Right renal cortex interstitium (tissue), 3 donors: ENCODE measurements at regions not wholly inside any gene's neighbourhood (a gene's known extent, or its start where the extent isn't known, plus 50 kb on each side); places are given as distances from the start of the nearest gene placed in this dataset.
"Not testable (repeated sequence)": the region's sequence is repeated elsewhere in the genome, so short reads cannot be mapped to it uniquely, and the experiment has no call there.

Source experiments
- DNase-seq, 3 donors: peaks; one replicate each; pipeline ENCODE4 v3.0.0-alpha.2; 2013; ENCODE audit warnings: low read depth in 3 of 3, low spot score in 2 of 3

DNA sequence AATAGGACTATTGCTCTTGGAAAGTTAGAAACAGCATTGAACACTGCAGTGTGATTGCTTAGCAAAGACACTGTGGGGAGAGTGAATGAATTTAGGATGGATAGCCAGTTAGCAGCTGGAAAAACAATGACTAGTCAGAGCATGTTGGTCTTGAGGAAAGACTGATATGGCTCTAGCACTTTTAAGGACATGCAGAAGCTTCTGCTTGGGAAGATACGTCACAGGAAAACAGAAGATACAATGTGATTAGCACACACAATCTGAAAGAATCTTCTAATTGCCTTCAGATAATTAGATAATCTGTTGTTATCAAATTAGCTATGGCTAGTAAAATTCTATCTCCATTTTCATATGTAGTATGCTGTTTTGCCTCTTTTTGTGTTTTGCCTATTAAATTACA, 530.7 kb upstream of the CHORDC1 start:
- no peak for DNase-seq

DNA sequence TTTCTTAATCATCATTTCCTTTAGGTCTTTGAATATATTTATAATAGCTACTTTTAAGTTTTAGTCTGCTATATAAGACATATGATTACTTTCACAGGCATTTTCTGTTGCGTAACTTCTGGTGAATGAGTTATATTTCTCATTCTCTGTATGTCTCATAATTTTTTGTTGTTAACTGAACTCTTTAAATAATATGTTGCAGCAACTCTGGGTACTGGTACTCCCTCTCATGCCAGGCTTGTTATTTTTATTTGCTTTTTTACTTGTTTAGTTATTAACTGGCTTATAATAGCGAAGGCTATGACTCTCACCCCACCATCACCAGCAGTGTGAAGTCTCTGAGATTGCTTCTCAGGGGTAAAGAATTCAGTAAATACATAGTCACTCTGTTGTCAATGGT, 524.2 kb upstream of the CHORDC1 start:
- no peak for DNase-seq

DNA sequence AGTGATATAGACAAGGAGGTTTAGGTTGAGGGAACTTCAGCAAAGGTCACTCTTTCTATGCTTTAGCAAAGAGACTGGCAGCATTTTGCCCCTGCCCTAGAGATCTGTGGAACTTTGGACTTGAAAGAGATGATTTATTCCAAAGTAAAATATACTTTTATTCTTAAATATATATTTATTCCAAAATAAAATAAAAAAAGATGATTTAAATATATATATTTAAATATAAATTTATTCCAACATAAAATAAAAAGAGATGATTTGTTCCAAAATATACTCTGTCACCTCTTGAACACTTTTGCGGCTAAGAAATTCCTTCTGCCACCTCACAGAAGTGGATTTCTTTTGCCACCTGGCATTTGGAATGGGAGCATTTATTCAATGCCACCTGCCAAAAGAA, 521.3 kb upstream of the CHORDC1 start:
- DNase-seq: no peak

DNA sequence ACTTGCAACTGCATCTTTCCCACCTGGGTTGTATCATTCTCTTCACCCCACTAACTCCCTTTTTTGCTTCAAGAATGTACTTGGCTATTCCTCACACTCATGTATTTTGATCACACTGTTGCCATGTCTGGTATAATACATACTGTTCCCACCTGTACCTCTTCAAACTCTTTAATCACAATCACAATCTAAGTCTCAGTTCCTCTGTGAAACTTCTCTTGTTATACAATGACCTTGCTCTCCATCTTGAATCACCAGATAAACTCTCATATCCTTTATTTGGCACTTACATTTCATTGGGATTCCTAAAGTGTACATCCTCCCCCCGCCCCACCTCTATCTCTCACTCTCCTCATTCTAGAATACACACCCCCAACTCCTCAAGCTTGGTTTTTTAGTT, 516.0 kb upstream of the CHORDC1 start:
- DNase-seq: no peak

DNA sequence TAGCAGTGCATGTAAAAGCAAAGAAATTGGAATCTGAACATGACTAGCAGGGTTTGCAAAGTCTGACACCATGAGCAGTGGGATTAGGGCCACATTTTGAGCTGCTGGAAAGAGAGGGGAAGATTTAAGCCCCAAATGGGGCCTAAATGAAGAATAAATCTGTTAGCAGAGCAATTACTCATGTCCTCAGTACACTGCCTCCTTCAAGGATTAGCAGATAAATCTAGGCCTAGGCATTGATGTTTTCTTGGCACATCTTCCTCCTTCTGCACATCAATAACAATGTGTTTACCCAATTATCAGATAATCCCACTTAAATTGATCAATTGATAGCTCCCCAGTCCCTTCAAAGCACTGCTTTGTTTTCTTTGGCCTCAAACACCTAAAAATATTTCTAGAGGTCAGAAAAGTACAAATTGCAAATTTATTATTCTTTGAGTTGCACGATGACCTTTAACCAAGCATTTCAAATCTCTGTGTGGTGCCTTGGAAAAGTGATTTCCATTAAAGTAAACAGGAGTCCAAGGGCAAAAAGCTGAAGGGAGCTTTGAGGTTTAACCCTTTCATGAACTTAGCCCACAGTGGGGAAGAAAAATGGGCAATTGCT, 514.7 kb upstream of the CHORDC1 start:
- DNase-seq: peak; percentile 51 to 67 (median 62)

DNA sequence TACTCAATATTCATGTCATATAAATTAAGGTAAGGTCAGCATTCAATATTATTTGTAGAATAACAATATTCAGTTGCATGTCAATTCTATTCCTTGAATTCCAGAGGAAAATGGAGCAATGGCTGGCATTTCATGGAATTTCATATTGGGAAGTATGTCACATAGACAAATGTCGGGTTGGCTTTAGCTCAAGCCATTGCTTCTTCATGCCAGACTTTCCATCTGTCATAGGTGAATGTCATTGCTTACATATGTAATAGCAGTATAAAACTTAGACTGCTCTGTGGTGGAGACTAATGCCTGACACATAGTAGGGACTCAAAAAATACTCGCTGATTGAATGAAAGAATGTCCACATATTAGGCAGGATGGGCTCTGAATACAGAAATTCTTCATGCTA, 509.6 kb upstream of the CHORDC1 start:
- DNase-seq: no peak

DNA sequence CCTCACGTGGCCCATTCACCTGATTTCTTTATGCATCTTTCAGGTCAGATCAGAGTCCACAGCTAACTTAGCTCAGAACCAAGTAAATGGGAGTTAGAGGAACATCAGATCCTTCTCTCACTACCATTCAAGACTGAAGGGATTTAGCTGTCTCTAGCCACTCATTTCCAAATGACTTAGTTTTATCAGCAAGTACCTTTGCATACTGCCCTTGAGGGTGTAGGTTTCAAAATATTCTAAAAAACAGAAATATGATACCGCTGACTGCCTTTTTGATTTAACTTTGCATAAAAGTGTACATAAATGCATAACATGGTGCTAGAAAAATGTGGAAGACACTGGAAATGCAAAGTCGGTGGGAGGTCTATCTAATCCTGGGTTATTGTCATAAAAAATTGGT, 500.6 kb upstream of the CHORDC1 start:
- no peak for DNase-seq

DNA sequence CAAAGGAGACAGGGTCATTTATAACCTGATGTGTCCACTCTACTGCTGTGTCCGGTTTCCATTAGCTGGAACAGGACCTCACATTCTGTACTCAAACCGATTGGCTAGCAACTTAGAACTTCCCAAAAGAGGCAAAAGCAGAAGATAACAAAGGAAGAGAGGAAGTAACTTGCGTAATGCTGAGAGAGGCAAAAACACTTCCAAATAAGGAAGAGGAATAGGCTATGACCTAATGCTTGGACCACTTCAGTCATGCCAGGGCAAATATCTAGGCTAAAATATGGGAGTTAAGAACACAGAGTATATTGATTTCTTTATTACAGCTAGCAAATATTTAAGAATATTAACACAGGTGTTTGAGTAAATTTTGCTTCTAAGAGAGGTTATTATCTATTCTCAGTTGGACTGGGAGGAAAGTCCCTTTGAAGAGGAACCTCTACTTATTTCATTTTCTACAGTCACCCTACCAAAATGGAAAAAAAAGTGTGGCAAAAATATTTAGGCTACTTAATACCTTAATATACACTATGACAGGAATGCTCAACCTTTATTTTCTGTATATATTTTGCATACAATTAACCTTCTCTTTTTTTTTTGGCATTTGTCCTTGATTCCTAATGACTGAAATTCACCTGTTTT, 499.8 kb upstream of the CHORDC1 start:
- no peak for DNase-seq

DNA sequence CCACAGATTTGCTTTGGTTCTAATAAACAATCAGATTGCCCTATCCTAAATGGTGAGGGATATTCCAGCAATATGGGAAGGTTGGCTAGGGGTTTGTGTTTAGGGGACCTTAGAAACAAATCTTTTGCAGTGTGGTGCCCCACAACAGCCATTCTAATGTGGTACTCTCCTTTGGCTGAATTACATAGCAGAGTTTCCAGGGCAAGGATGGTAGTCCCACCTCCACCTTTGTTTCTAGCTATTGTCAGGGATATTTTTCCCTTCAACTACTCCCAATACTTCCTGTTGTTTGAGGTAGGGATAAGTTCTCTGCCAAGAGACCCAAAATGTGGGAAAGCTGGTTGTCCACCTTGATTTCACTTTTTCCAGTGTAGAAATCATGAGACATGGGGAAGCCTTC, 494.7 kb upstream of the CHORDC1 start:
- no peak for DNase-seq

DNA sequence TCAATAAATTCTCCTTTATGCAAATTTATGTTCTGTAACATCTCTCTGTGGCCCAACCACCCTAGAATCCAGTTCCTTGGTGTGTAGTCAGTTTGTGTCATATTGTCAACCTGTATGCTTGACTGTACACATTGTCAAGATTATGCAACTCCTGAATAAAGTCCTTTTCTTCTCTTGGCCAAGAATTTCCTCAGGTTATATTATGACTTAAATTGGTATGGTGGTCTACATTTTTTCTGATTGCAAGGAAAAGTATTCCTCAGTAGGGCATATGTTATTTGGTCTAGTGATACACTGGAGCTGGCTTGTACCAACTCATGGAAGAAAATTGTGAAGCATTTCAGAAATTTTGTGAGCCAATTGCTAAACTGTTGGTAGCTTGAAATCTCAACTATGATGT, 482.8 kb upstream of the CHORDC1 start:
- no peak for DNase-seq

DNA sequence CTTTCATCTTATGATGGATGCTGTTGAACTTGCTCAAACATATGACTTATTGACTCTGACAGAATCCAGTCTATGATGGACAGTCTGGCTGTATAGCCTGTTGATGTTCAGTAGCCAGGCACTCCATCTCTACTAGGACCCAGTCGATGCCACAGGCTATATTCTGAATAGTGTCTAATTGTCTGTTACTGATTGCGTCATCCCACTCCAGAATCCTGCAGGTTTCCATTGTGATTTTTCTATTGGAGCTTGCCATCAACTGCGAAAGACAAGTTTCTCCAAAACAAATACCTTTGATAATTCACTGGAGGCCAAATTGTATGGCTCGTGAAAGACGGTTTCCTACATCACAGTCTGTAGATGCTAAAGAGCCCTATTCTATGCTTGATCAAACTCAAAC, 481.7 kb upstream of the CHORDC1 start:
- DNase-seq: no peak

DNA sequence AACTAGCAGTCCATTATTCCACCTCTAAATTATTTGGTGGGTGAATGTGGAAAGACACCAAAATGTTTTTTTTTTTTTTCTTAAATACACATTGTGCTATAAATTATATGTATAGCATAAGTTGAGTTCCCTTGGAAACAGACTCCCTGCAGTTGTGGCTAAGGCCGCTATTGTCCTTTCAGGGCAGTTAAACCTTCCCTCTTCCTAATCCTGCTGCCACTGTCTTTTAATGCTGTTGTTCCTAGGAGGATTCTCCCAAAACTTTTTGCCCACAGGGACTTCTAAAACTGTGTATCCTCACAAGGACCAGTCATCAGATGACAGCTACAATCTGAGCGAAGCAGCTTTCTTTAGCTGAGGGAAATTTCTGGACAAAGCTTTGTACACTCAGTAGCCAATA, 478.9 kb upstream of the CHORDC1 start:
- no peak for DNase-seq

DNA sequence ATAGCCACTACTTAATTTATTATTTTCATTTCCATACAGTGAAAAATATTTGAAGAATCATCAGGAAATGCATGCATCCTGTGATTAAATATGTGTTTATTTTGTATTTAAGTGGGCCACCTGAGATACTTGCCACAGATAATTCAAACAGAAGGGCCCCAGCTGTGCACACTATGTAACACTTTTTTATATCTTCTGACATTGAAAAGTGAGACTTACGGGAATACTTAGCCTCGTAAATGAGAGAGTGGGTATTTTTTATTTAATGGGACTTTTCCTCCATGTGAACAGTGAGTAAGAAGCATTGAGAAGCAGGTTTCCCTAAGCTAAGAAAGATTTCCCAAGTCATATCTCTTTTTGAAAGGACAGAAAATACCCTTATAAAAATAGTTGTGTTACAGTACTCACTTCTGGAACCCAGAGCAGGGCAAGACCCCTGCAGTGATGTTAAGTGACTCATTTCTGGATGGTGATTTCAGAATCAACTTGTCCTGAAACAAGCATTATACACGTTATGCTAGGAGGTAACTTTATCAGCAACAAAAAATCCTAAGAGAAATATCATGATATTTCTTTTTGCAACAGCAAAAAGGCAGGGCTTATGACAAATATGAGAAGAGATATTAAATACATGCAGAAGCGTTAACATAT, 478.1 kb upstream of the CHORDC1 start:
- DNase-seq: no peak

DNA sequence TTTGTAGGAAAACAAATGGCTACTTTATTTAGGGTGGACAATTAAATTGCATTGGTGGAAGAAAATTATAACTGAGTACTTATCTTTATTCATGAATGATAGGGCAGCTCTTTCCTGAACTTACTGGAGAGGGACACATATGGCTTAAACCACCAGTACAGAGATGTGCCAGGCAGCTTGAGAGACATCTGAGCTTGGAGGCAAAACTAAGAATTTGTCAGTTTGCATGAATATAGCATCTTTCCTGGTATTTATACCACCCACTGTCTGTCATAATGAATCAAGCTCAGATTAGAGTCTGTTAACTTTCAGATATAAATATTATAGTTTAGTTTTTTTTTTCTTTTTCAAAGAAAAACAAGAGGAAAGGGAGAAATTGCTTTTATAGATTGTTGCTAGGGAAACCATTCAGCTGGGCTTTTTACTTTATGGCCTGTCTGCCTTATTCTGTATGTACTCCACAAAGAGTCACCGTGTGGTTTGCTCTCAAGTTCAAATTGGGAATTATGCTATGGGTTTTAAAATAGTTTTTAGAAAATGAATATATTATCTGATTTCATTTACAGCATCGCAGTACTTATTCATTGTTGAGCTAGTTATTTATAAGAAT, 477.0 kb upstream of the CHORDC1 start:
- no peak for DNase-seq

DNA sequence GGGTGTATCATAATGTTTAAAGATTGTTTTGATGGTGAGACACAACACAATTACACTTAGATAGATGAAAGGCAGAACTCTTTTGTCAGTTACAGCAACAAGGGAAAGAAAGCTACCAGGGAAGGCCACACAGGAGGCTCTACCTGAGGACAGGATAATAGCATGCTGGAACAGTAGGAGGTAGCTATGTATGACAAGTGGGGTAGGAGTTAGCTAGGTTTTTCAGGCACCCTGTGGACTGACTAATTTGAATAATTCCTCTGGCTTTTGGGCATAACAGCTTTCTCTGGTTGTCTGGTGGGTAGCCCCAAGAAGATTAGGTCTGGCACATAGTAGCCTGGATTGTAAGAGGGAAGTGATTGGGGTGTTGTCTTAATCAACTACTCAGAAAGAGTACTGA, 475.4 kb upstream of the CHORDC1 start:
- DNase-seq: no peak

DNA sequence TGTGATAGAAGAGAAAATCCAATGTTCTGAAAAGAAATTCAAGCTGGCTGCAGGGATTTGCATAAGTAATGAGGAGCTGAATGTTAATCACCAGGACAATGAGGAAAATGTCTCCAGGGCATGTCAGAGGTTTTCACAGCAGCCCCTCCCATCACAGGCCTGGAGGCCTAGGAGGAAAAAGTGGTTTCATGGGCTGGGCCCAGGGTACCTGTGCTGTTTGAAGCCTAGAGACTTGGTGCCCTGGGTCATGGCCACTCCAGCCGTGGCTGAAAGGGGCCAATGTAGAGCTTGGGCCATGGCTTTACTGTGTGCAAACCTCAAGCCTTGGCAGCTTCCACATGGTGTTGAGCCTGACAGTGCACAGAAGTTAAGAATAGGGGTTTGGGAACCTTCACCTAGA, 452.6 kb upstream of the CHORDC1 start:
- DNase-seq: not testable (repeated sequence)

DNA sequence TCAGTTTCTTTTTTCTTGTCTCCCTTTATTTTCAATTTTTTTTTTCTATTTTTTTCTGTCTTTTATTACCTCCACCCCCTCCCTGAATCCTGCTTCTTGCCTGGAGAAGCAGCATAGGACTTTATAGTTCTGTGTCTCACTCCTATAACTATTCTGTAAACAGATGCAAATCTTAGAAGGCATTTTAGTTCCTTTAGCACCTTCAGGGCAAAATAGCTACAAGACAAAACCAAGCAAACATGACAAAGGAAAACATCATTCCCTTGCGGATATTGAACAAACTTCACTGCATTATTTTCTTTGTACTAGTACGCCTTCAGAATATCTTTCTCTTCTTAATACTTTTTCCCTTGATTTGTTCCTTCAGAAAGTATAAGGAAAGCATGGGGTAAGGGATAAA, 446.2 kb upstream of the CHORDC1 start:
- no peak for DNase-seq

DNA sequence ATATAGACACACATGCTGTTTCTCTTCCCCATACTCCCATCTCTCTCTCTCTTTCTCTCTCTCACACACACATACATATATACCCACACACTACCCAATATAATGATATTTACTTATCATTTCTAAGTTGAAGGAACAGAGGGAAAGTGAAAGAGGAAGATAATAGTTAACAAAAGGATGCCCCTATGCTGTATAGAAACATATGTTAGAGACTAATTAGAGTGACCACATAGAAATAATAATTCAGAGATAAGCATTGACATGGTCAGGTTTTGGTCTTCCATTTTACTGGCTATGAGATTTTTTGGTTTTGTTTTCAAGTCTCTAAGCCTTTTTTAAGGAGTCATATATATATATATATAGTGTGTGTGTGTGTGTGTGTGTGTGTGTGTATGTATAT, 445.7 kb upstream of the CHORDC1 start:
- no peak for DNase-seq

DNA sequence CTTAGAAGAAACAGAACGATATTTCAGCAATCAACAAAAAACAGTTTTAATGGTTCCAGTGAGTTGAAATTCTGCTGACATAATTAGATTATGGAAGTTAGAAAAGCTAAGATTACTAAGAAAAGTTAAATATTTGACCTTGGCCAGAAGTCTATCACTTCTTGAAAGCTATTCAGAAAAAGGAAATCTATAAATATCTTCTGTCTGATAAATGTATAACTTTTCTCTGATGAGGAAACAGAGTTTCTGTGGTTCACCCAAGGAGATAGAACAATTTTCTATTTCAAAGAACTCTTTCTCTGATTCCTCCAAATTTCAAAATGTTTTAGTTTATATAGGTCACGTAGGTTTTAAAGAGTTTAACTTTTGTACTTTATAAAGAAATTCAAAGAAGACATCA, 438.4 kb upstream of the CHORDC1 start:
- no peak for DNase-seq

DNA sequence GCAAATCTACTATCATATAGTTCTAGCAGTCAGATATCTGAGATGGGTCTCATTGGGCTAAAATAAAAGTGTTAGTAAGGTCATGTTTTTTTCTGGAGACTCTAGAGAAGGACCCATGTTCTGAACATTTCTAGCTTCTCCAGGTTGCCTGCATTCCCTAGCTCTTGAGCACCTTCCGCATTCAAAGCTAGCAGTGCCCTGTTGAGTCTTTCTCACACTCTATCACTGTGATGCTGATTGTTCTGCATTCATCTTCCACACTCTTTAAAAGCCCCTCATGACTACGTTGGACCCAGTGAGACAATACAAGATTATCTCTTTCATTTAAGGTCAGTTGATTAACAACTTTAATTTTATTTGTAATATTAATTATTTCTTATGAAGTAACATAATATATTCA, 433.3 kb upstream of the CHORDC1 start:
- DNase-seq: no peak

DNA sequence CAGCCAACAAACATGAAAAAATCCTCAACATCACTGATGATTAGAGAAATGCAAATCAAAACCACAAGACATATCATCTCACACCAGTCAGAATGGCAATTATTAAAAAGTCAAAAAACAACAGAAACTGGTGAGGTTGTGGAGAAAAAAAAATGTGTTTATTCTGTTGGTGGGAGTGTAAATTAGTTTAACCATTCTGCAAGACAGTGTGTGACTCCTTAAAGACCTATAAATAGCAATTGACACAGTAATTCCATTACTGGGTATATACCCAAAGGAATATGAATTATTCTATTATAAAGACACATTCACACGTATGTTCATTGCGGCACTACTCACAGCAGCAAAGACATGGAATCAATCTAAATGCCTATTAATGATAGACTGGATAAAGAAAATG, 427.3 kb upstream of the CHORDC1 start:
- DNase-seq: no peak

DNA sequence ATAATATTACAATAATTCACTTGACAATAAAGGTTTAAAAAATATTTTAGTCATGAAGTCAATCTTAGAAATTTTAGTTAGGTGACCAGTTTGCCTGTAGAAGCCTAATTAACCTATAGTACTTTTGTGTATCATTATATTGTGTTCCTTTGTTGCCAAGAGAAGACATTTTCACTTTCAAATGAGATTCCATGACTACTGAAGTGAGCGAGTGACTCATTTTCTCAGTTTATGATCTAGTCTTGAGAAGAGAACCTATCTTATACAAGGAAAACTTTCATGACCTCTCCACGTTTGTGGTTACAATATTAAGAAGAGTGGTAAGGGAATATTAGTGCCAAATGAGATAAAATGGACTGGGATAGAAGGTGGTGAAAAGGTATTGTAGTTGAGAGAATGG, 423.9 kb upstream of the CHORDC1 start:
- no peak for DNase-seq
